HG02623 (cell line): ENCODE measurements at regions not wholly inside any gene's neighbourhood (a gene's known extent, or its start where the extent isn't known, plus 50 kb on each side); places are given as distances from the start of the nearest gene placed in this dataset.
"Not testable (repeated sequence)": the region's sequence is repeated elsewhere in the genome, so short reads cannot be mapped to it uniquely, and the experiment has no call there.

Experiments used
- ATAC-seq: cut with Tn5 transposase; IDR thresholded peaks from one replicate; pipeline ENCODE4 v1.9.1; 2021; ENCODE audit warnings: moderate library complexity; ENCODE audit not compliant: unreplicated experiment

DNA sequence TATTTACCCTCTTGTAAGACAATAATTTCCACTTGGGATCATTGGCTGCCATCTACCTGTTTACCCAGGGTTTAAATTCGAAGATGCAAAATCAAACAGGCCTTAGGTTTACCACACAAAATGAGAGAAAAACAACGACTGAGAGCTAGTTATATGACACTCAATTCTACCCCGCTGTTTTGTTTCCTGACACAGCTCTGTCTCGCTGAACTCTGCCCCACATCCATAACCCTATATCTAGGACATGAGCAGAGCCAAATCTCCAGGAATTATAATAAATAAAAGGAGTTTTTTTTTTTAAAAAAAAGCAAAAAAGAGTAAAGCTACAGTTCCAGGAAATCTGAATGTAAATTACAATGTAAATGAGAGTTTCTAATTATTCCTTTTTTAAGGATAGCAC lies 165.4 kb upstream of the NR2F2 start:
- ATAC-seq: no peak

DNA sequence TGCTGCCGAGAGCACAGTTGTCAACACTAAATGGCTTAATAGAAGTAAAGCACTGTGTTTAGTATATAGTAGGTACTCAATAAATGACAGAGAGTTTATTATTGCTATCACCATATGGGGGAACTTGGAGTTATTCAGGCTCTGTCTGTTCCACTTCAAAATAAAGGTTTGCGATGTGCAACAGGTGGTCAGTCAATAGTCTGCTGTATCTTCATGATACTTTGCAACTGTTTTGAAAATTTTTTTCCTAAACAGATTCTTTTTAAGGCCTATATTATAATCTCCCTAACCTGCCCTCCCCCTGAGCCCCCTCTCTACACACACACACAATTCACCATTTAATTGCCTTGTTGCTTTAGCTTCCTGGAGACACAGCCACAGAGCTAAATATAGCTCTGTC lies 164.7 kb upstream of the NR2F2 start:
- no peak for ATAC-seq

DNA sequence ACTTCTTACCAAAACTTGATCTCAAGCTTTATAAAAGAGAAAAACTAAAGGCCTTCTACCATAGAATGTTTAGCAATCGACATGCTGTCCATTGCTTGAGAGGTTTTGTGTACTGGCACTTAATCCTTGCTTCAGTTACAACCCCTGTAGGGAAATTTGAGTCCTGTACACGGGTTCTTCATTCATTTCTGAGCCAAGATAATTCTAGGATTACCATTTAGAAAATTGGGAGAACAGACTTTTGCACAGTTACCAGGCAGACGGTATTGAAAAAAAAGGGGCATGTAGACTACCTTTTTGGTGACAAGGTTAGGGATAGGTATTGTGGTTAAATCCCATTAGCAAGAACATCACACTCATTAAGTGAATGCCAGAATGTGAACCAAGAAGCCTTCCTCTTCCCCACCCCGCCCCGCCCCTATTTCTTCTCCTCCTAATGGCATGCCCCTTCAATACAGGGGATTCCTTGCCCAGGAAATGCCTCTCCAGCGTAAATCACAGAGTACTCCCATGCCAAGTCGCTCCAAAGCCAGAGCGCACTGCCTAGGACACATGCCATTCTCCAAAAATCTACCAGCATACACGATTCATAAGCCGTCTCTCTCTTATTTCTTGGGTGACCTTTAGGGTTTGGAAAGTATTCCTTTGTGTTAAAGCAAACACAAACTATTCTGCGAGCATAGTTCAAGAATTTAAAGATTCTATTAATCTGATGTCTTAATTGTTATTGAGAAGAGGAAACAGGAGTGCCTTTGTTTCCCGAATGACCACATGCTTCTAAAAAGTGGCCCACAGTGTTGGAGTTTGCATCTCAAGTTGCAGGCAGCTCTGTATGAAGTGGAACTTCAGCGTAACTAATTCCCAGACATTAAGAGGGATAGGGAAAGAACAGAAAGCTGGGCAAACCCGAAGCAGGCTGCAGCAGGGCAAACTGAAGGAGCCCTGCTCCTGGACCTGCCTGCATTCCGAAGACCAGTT lies 164.0 kb upstream of the NR2F2 start:
- no peak for ATAC-seq

DNA sequence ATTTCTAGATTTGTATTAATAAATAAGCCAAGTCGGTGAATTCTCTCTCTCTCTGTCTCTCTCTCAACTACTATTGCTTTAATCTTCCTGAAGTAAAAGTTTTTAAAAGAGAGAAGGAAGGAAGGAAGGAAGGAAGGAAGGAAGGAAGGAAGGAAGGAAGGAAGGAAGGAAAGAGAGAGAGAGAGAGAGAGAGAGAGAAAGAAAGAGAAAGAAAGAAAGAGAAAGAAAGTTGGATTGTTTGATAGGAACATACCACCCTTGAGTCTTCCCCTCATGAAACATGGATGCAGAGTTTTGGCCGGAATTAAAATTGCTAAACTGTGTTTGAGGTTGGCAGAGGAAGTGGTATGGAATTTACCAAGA lies 159.9 kb upstream of the NR2F2 start:
- ATAC-seq: not testable (repeated sequence)

DNA sequence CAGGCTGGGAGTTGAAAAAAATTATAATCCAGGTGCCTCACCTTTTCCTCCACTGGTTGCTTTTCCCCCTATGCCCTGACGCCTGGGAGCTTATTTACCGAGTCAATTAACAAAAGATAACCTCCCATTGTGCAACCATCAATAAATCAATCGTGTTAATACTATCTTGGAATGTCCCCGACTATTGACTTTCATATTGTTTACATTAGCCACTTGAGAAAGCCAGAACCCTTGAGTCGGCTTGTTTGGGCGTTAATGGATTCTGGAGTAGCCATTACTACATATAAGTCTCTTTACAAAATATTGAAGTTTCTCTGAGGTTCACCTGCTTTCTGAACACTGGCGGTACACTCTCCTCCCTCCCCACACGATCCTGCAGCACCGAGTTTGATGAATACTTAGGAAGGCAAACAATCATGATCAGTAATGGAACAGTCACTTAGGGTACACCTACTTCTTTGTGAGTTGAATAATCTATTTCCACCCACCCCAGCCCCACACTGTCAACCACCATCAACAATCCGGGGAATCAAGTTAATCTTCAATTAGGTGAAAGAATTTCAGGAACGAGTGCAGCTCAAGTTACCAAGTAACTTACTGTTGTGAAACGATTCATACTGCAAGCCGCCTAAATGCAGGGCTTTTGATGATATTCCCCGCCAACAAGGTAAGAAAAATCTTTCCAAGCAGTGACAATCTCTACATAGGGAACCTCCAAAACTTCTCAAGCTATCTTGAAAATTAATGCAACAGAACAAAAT lies 159.3 kb upstream of the NR2F2 start:
- ATAC-seq: no peak

- no peak for ATAC-seq
Observed at GRCh38 chr15:96171853-96172296, 158.6 kb upstream of the NR2F2 start.

GRCh38 chr15:96172417-96172816 lies 158.1 kb upstream of the NR2F2 start:
- no peak for ATAC-seq

DNA sequence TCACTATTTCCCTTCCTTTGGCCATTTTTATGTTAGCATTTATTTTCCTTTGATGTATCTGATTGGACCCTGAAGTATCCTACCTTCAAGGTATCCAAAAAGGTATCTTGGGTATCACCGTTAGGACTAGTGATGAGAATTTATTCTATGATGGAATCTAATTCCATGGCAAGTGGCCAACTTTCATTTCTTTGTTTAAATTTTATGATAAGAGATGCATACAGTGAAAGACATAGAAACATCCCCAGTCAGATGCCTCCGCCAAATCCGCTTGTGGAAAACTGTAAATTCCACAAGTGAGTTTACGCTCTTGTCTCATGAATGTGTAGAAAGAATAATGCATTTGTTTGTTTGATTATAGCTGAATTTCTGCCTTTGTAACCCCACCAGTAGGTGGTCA lies 153.7 kb upstream of the NR2F2 start:
- ATAC-seq: no peak

DNA sequence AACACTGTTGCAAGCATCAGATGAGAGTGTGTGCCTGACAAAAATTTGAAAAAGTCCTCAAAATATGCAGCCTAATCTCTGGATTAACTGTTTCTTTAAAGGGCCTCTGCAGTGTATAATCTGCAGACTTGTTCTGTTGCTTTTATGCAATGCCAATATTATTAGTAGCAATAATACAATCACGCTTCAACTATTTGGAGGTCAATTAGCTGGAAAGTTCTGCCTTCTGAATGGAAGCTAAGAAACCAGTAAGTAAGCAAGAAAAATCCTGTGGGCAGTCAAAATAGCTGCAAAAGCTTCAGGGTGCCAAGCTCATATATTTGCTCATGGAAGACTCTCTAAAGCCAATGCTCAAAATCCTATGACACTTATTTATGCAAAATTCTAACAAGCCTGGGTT lies 153.2 kb upstream of the NR2F2 start:
- no peak for ATAC-seq

DNA sequence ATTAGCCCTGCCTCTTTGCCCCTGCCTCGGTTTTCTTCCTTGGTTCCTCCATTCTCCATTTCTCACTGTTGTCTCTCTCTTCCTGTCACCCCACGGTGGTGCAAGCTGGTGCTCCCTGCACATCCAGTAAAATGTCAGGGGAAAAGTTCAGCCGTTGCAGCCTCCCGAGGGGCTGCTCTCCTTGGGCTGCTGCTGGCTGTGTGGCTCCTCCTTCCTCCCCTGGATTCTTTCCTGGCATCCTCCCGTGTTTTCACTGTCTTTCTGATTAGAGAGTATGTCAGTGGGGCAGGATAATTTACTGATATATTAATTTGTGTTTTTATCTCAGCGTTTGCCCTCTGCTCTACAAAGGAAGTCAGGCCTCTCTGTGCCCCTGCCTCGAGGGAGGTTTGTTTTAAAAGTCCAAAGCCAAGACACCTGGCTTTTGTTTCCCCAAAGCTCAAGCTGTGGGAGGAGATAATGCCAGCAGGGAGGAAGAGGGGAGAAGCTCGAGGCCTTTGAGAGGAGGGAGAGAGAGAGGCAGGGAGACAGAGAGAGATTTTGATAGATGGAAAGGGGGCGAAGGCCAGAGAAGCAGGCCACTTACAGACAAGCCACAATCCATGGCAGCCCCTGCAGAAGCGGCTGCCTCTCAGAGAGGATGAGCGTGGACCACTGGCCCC lies 150.3 kb upstream of the NR2F2 start:
- no peak for ATAC-seq

- no peak for ATAC-seq
Observed at GRCh38 chr15:96181217-96181616, 149.3 kb upstream of the NR2F2 start.

DNA sequence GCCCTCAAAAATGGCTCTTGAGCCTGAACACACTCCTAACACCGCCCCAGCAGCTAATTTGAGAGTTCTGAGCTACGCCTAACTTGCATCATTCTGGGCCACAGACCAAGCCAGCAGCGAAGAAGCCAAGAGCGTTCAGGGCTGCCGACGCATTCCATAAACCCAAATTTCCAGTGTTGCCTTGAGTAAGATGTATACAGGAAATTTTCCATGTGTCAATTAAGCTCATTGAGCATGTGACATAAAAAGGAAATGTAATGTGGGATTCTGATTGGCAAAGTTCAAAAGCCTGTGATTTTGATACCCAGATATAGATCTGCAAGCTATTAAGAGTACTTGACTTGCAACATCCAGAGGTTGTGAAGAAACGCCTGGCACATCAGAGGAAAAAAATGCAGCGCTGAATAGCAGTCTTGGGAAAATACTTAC lies 148.6 kb upstream of the NR2F2 start:
- no peak for ATAC-seq

GRCh38 chr15:96182736-96183513 lies 147.6 kb upstream of the NR2F2 start:
- ATAC-seq: no peak

DNA sequence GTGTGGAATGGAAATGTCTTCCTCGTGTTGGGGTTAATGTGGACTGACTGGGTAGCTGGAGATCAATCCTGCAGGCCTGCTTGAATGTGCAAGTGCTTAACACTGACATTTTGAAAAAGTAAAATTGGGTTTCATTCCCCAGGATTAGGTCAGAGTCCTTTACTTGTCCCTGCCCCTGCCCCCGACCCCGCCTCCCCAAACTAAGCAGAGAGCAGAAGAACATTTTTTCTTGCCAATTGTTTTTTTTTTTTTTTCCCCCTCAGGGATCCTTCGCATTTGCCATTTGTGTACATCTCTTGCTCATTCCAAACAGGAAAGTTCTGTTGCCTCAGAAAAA lies 147.0 kb upstream of the NR2F2 start:
- ATAC-seq: no peak

DNA sequence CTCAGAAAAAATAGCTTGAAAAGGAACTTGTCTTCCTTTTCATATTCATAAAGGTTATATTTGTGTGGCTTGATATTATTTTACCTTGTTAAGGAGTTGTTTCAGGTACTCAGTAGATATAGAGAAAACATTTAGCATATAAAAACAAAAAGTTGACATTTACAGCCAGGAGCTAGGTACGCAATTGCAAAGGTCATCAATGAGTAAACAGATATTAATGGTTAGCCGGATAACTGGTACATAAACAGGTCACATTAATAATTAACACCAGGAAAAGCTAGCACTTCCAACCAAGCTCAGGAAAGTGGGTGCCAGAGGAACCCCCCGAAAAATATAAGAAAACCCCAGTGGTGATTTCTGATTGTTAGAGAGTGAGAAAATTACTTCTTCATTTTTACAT lies 146.6 kb upstream of the NR2F2 start:
- ATAC-seq: no peak

GRCh38 chr15:96184297-96184696 lies 146.2 kb upstream of the NR2F2 start:
- ATAC-seq: no peak

DNA sequence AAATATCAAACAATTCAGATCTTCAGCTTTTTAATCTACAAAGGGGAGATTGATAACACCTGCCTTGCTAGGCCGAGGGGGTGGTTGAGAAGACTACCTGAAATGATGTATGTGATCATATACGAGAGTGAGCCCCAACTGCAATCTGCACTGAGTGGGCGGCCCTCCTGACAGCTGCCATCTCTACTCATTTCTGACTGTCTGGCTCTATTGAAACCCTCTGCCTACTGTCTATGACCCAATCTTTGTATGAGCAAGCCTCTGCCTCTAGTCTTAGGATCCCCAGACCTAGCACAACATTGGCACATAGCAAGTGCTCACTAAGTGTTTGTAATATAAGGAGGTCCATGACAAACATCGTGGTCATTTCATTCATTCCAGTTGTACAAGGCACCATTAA lies 144.4 kb upstream of the NR2F2 start:
- no peak for ATAC-seq

DNA sequence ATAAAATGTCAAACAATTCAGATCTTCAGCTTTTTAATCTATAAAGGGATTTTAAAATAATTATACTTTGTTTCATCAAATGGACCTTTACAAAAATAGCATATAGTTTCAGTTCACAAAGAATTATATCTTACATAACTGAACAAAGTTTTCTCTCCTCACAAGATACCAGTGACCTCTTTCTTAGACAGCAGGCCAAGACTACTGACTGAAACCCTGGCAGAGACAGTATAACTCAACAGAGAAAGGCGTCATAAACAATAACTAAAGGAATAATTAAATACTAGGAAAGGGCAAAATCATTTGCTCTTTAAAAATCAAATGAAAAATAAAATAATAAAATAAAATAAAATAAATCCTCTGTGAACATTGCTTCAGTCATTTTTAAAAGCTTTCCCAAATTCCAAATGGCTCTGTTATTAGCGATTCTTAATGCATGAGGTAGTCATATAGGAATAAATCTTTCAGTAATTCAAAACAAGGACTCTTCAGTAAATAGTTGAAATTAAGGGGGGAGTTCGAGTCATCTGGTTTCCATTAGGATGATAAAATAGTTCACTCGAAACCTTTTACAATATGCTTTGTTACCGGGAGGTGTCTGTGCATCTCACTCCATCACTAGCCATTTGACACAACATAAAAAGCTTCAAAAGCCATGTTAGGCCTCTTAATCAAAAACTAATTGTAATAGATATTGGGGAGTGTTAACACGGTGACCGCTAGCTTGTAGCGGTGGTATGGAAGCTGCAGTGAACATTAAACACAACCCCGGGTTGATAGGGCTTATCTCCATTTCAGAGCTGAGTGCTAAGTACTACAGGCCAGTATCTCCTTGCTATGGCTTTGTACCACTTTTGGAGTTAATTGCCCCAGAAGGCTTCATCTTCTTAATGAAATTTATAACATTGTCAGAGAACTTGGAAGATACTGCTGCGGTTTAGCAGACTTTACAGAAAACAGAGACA lies 142.9 kb upstream of the NR2F2 start:
- ATAC-seq: no peak

DNA sequence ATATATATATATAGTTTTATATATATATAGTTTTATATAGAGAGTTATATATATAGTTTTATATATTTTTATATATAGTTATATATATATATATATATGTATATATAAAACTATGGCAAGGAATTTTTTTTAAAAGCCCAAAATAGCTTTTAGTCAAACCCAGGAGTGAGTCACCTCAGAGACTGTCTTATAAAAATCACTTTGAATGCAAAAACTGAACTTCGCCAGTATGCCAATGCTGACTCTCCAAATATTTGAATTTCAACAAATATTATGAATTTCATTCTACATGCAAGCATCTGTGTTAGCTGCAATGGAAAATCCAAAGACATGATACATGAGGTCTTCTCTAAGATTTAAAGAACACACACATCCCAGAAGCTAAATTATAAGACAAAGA lies 132.8 kb upstream of the NR2F2 start:
- ATAC-seq: no peak

DNA sequence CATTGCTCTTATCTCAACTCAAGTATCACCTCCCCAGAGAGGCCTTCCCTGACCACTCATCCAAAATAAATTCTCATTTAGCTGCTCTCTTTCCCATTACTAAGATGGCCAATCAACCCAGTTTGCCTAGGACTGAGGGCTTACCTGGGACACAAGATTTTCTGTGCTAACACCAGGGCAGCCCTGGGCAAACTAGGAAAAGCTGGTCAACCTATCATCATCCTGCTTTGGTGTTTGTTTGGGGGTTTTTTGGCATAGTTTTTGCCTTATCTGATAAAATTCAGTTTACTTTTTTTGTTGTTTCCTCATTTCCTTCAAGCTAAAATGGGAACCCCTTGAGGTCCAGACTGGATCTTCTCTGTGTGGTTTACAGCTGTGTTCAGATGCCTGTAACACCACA lies 131.4 kb upstream of the NR2F2 start:
- ATAC-seq: no peak
